Peyer's patch (tissue), 4 donors: ENCODE measurements at regions not wholly inside any gene's neighbourhood (a gene's known extent, or its start where the extent isn't known, plus 50 kb on each side); places are given as distances from the start of the nearest gene placed in this dataset.

Experiments used
- POLR2A ChIP-seq, 2 donors: fragments of 450-650 bp; IDR thresholded peaks; one replicate each; pipeline ENCODE4 v1.5.1; 2017; ENCODE audit warnings: antibody characterized with exemption in 2 of 2, mild to moderate bottlenecking in 2 of 2, moderate library complexity in 2 of 2
- TF ChIP-seq, protein P1 (sequence below), 6 experiments: fragments of 450-650 bp in 4 of 6; fragments of 200-600 bp in 2 of 6; sonication (generic) in 1 of 6; IDR thresholded peaks; one replicate each; pipeline ENCODE4 v1.5.1; 2017 to 2019; ENCODE audit warnings: antibody characterized with exemption in 6 of 6, mild to moderate bottlenecking in 3 of 6, moderate library complexity in 1 of 6

DNA sequence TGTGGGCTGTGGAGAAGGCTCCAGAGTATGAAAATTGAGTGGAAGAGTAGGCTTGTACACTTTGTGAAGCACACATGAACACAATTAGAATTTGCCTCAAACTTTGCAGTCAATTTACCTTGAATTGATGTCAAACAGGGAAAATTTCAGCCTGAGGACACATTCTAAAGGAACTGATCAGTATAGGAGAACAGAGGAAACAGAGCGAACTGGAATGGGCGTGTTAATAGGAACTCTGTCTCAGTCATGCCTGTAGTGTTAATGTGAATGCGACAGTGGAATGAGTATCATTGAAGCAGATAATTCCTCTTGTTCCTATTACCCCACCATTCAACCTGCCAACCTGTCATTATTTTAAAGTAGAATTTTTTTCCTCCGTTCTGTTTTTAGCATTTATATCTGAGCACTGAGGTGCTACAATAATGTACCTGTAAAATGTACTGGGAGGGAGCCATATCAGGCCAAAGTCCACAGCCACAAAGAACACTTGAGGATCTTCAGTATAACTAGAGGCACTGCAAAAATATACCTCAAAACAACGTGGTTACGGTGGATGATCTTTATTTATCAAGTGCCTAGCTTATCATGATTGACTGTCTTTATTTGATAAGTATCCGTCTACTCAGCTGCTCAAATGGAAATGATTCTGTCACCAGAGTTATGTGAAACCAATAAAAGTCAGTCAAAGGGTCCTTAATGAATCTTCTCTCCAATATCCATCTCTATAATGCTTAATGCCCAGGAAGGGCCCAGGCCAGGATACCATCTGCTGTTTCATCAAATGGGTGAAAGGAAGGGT, 125.3 kb upstream of the STMND1 start:
- TF ChIP-seq, protein P1, sequence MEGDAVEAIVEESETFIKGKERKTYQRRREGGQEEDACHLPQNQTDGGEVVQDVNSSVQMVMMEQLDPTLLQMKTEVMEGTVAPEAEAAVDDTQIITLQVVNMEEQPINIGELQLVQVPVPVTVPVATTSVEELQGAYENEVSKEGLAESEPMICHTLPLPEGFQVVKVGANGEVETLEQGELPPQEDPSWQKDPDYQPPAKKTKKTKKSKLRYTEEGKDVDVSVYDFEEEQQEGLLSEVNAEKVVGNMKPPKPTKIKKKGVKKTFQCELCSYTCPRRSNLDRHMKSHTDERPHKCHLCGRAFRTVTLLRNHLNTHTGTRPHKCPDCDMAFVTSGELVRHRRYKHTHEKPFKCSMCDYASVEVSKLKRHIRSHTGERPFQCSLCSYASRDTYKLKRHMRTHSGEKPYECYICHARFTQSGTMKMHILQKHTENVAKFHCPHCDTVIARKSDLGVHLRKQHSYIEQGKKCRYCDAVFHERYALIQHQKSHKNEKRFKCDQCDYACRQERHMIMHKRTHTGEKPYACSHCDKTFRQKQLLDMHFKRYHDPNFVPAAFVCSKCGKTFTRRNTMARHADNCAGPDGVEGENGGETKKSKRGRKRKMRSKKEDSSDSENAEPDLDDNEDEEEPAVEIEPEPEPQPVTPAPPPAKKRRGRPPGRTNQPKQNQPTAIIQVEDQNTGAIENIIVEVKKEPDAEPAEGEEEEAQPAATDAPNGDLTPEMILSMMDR (IDR thresholded peaks at IDR 0.05), result no peak
- TF ChIP-seq POLR2A (IDR thresholded peaks at IDR 0.05), result no peak
